ENCODE measurements at regions not wholly inside any gene's neighbourhood (a gene's known extent, or its start where the extent isn't known, plus 50 kb on each side); places are given as distances from the start of the nearest gene placed in this dataset.

GRCh38 chr9:25241421-25241820 is 436.8 kb downstream of the TUSC1 start:
- TF ChIP-seq EZH2 (IDR thresholded peaks at IDR 0.05; ENCODE audit: low read length, unreplicated experiment), result no peak
- TF ChIP-seq, protein P1, sequence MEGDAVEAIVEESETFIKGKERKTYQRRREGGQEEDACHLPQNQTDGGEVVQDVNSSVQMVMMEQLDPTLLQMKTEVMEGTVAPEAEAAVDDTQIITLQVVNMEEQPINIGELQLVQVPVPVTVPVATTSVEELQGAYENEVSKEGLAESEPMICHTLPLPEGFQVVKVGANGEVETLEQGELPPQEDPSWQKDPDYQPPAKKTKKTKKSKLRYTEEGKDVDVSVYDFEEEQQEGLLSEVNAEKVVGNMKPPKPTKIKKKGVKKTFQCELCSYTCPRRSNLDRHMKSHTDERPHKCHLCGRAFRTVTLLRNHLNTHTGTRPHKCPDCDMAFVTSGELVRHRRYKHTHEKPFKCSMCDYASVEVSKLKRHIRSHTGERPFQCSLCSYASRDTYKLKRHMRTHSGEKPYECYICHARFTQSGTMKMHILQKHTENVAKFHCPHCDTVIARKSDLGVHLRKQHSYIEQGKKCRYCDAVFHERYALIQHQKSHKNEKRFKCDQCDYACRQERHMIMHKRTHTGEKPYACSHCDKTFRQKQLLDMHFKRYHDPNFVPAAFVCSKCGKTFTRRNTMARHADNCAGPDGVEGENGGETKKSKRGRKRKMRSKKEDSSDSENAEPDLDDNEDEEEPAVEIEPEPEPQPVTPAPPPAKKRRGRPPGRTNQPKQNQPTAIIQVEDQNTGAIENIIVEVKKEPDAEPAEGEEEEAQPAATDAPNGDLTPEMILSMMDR (conservative IDR thresholded peaks at IDR 0.05; ENCODE audit: low read depth, low read length), result no peak
- no peak for TF ChIP-seq EZH2phosphoT487 (IDR thresholded peaks at IDR 0.05; ENCODE audit: borderline replicate concordance, low read length)

Measured in PC-3 (cell line).